ENCODE measurements at regions not wholly inside any gene's neighbourhood (a gene's known extent, or its start where the extent isn't known, plus 50 kb on each side); places are given as distances from the start of the nearest gene placed in this dataset.
"Not testable (repeated sequence)": the region's sequence is repeated elsewhere in the genome, so short reads cannot be mapped to it uniquely, and the experiment has no call there.

DNA sequence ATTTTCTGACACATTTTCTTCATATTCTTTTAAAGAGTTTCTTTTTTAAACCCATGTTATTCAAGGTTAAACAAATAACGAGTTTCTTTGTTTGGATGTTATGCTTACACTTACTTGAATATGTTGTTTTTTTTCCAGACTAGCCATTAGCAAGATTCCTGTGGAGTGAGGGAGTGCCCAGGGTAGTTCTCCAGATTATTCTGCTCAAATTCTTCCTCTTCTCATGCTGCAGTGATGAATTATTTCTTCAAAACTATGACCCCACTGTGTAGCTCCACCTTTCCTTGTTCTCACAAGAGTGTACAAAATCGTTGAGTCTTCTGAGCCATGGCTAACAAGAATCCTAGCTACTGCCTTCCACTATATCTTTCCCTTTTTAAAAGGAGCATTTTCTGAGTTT, 134.1 kb upstream of the ELOVL6 start:
- Histone ChIP-seq H3K36me3 (replicated peaks; ENCODE audit: insufficient read depth, low read depth) (no peaks in the 10 kb centered on the region), H3K4me2 (no peak overlapping the region), H3K4me1 (ENCODE audit: insufficient read depth) (no peaks in the 10 kb centered on the region), H3K4me3 (no peak overlapping the region), H3K27me3 (no peaks in the 10 kb centered on the region), H2AFZ (no peak overlapping the region), H3K9me2 (replicated peaks; ENCODE audit: insufficient read depth) (no peaks in the 10 kb centered on the region), H3K9me3 (ENCODE audit: low read depth) (no peaks in the 10 kb centered on the region), H4K20me1 (ENCODE audit: insufficient read depth, poor library complexity, severe bottlenecking) (no peaks in the 10 kb centered on the region), H3K27ac (no peak overlapping the region), H3K79me2 (no peaks in the 10 kb centered on the region)
- TF ChIP-seq, protein P1, sequence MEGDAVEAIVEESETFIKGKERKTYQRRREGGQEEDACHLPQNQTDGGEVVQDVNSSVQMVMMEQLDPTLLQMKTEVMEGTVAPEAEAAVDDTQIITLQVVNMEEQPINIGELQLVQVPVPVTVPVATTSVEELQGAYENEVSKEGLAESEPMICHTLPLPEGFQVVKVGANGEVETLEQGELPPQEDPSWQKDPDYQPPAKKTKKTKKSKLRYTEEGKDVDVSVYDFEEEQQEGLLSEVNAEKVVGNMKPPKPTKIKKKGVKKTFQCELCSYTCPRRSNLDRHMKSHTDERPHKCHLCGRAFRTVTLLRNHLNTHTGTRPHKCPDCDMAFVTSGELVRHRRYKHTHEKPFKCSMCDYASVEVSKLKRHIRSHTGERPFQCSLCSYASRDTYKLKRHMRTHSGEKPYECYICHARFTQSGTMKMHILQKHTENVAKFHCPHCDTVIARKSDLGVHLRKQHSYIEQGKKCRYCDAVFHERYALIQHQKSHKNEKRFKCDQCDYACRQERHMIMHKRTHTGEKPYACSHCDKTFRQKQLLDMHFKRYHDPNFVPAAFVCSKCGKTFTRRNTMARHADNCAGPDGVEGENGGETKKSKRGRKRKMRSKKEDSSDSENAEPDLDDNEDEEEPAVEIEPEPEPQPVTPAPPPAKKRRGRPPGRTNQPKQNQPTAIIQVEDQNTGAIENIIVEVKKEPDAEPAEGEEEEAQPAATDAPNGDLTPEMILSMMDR (IDR thresholded peaks at IDR 0.05; ENCODE audit: poor library complexity), result no peak
- TF ChIP-seq EZH2phosphoT487 (IDR thresholded peaks at IDR 0.05; ENCODE audit: low read depth, severe bottlenecking, unreplicated experiment), result no peak
- TF ChIP-seq EZH2 (IDR thresholded peaks at IDR 0.05; ENCODE audit: borderline replicate concordance), result no peak
- no peak for DNase-seq (ENCODE audit: low spot score)
- WGBS (ENCODE audit: low lambda C conversion rate, missing lambda C conversion rate), result 79% methylated on average over 2 of the region's 2 CpGs

DNA sequence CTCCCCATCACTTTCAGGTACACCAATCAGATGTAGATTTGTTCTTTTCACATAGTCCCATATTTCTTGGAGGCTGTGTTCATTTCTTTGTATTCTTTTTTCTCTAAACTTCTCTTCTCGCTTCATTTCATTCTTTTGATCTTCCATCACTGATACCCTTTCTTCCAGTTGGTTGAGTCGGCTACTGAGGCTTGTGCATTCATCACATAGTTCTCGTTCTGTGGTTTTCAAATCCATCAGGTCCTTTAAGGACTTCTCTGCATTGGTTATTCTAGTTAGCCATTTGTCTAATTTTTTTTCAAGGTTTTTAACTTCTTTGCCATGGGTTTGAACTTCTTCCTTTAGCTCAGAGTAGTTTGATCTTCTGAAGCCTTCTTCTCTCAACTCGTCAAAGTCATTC, 128.0 kb upstream of the ELOVL6 start:
- H3K27ac ChIP-seq; H3K4me1 ChIP-seq (ENCODE audit: insufficient read depth); H3K9me3 ChIP-seq (ENCODE audit: low read depth); H3K36me3 ChIP-seq (replicated peaks; ENCODE audit: insufficient read depth, low read depth); H3K4me3 ChIP-seq; H3K27me3 ChIP-seq; H2AFZ ChIP-seq; H3K9me2 ChIP-seq (replicated peaks; ENCODE audit: insufficient read depth); H3K4me2 ChIP-seq; H3K79me2 ChIP-seq; H4K20me1 ChIP-seq (ENCODE audit: insufficient read depth, poor library complexity, severe bottlenecking); DNase-seq (ENCODE audit: low spot score): not testable (repeated sequence)
- 89% methylated on average over 4 of the region's 4 CpGs for WGBS (ENCODE audit: low lambda C conversion rate, missing lambda C conversion rate)

DNA sequence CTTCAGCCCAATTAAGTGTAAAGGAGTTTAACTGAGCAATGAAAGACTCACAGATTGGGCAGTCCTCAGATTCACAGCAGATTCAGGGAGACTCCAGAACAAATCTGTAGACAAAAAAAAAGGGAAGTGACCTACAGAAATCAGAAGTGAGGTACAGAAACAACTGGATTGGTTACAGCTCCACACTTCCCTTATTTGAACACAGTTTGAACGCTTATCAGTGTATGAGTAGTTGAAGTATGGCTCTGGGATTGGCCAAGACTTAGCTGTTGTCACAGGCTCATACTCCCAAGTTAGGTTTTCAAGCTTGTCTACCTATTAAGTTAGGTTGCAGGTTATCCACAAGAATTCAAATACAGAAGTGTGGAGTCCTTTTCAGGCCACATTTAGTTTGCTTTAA, 112.4 kb upstream of the ELOVL6 start:
- H3K79me2 ChIP-seq, result no peaks in the 10 kb centered on the region
- H3K9me3 ChIP-seq (ENCODE audit: low read depth), result no peaks in the 10 kb centered on the region
- no peaks in the 10 kb centered on the region for H3K9me2 ChIP-seq (replicated peaks; ENCODE audit: insufficient read depth)
- no peak overlapping the region for H3K4me3 ChIP-seq
- DNase-seq (ENCODE audit: low spot score), result no peak
- TF ChIP-seq, protein P1 (IDR thresholded peaks at IDR 0.05; ENCODE audit: poor library complexity), result no peak
- no peak for TF ChIP-seq EZH2phosphoT487 (IDR thresholded peaks at IDR 0.05; ENCODE audit: low read depth, severe bottlenecking, unreplicated experiment)
- no peak for TF ChIP-seq EZH2 (IDR thresholded peaks at IDR 0.05; ENCODE audit: borderline replicate concordance)
- H4K20me1 ChIP-seq (ENCODE audit: insufficient read depth, poor library complexity, severe bottlenecking), result no peaks in the 10 kb centered on the region
- no peak overlapping the region for H3K4me2 ChIP-seq
- H3K27ac ChIP-seq, result no peak overlapping the region
- no peak overlapping the region for H2AFZ ChIP-seq
- no peaks in the 10 kb centered on the region for H3K4me1 ChIP-seq (ENCODE audit: insufficient read depth)
- H3K36me3 ChIP-seq (replicated peaks; ENCODE audit: insufficient read depth, low read depth), result no peaks in the 10 kb centered on the region
- WGBS (ENCODE audit: low lambda C conversion rate, missing lambda C conversion rate), result 85% methylated on average over 1 of the region's 1 CpG
- H3K27me3 ChIP-seq, result no peaks in the 10 kb centered on the region

DNA sequence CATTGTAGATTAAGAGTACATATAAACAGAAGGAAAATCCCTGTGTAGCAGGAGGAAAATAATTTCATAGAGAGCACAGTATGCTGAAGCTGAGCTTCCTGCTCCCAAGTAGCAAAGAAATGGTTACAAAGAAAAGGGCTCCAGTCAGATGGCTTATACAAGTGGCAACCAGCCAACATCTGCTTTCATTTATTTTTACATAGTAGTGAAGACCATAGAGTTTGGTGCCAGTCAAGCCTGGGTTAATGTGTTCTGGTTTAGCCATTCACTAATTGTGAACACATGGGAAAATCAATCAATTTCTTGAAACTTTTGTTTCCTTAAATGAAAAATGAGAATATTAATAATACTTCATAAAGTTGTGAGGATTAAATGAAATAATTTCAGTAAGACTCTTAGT, 111.3 kb upstream of the ELOVL6 start:
- Histone ChIP-seq H3K79me2 (no peaks in the 10 kb centered on the region), H3K9me2 (replicated peaks; ENCODE audit: insufficient read depth) (no peaks in the 10 kb centered on the region), H2AFZ (no peak overlapping the region), H3K36me3 (replicated peaks; ENCODE audit: insufficient read depth, low read depth) (no peaks in the 10 kb centered on the region), H3K4me2 (no peak overlapping the region), H3K27ac (no peak overlapping the region), H3K4me3 (no peak overlapping the region), H4K20me1 (ENCODE audit: insufficient read depth, poor library complexity, severe bottlenecking) (no peaks in the 10 kb centered on the region), H3K27me3 (no peaks in the 10 kb centered on the region), H3K9me3 (ENCODE audit: low read depth) (no peaks in the 10 kb centered on the region), H3K4me1 (ENCODE audit: insufficient read depth) (no peaks in the 10 kb centered on the region)
- TF ChIP-seq EZH2phosphoT487 (IDR thresholded peaks at IDR 0.05; ENCODE audit: low read depth, severe bottlenecking, unreplicated experiment) (no peak), EZH2 (IDR thresholded peaks at IDR 0.05; ENCODE audit: borderline replicate concordance) (no peak)
- TF ChIP-seq, protein P1 (IDR thresholded peaks at IDR 0.05; ENCODE audit: poor library complexity), result no peak
- peak; percentile 41 for DNase-seq (ENCODE audit: low spot score)
